ENCODE measurements at regions not wholly inside any gene's neighbourhood (a gene's known extent, or its start where the extent isn't known, plus 50 kb on each side); places are given as distances from the start of the nearest gene placed in this dataset.
"Not testable (repeated sequence)": the region's sequence is repeated elsewhere in the genome, so short reads cannot be mapped to it uniquely, and the experiment has no call there.

- Histone ChIP-seq H3K27ac (no peak overlapping the region), H3K9me3 (no peaks in the 10 kb centered on the region), H3K4me1 (no peaks in the 10 kb centered on the region), H3K36me3 (no peaks in the 10 kb centered on the region), H3K27me3 (ENCODE audit: low read depth) (peaks cover 8% of the 10 kb centered on the region), H3K4me3 (no peak overlapping the region)
- ATAC-seq (no peak), DNase-seq (no peak)
- intact Hi-C loops (cut with DNase I) = no loop called here
- TF ChIP-seq CTCF (IDR thresholded peaks at IDR 0.05) = no peak
These were observed 111.8 kb upstream of the ZFP64 start for GRCh38 chr20:52303281-52303950.

- no peaks in the 10 kb centered on the region for H3K9me3 ChIP-seq
- no peak overlapping the region for H3K4me3 ChIP-seq
- no peaks in the 10 kb centered on the region for H3K36me3 ChIP-seq
- H3K27ac ChIP-seq = no peak overlapping the region
- ATAC-seq (no peak), DNase-seq (no peak)
- no peak for TF ChIP-seq CTCF (IDR thresholded peaks at IDR 0.05)
- no peaks in the 10 kb centered on the region for H3K4me1 ChIP-seq
- peaks cover 8% of the 10 kb centered on the region for H3K27me3 ChIP-seq (ENCODE audit: low read depth)
- intact Hi-C loops (cut with DNase I) = no loop called here
These were observed 111.2 kb upstream of the ZFP64 start for GRCh38 chr20:52302736-52303135.

- DNase-seq; H3K4me1 ChIP-seq; H3K27me3 ChIP-seq (ENCODE audit: low read depth); H3K9me3 ChIP-seq; H3K4me3 ChIP-seq; ATAC-seq; H3K27ac ChIP-seq; H3K36me3 ChIP-seq; intact Hi-C loops (cut with DNase I): not testable (repeated sequence)
These were observed 110.5 kb upstream of the ZFP64 start for GRCh38 chr20:52302051-52302450.

- no peak for ATAC-seq
- intact Hi-C loops (cut with DNase I) = no loop called here
- no peak for DNase-seq
These were observed 104.0 kb upstream of the ZFP64 start for GRCh38 chr20:52295556-52295955.

GRCh38 chr20:52294106-52294628 lies 102.6 kb upstream of the ZFP64 start:
- intact Hi-C loops (cut with DNase I) = no loop called here

More at GRCh38 chr20:52295556-52295955, 104.0 kb upstream of the ZFP64 start:
- H3K27ac ChIP-seq = no peak overlapping the region
- no peaks in the 10 kb centered on the region for H3K36me3 ChIP-seq
- no peaks in the 10 kb centered on the region for H3K4me1 ChIP-seq
- H3K4me3 ChIP-seq = no peak overlapping the region
- no peaks in the 10 kb centered on the region for H3K9me3 ChIP-seq
- peaks cover 10% of the 10 kb centered on the region for H3K27me3 ChIP-seq (ENCODE audit: low read depth)
- no peak for TF ChIP-seq CTCF (IDR thresholded peaks at IDR 0.05)

More at GRCh38 chr20:52294106-52294628, 102.6 kb upstream of the ZFP64 start:
- Histone ChIP-seq H3K4me1 (no peaks in the 10 kb centered on the region), H3K27me3 (ENCODE audit: low read depth) (peaks cover 7% of the 10 kb centered on the region), H3K27ac (no peak overlapping the region), H3K9me3 (no peaks in the 10 kb centered on the region), H3K4me3 (no peak overlapping the region), H3K36me3 (no peaks in the 10 kb centered on the region)
- no peak for TF ChIP-seq CTCF (IDR thresholded peaks at IDR 0.05)
- ATAC-seq (no peak), DNase-seq (no peak)

Measured in lower lobe of right lung (tissue), 2 donors.